H9 (cell line): ENCODE measurements at regions not wholly inside any gene's neighbourhood (a gene's known extent, or its start where the extent isn't known, plus 50 kb on each side); places are given as distances from the start of the nearest gene placed in this dataset.
A peak's percentile ranks its signal among the peaks of the same experiment; 100 is the strongest.

Experiments
- DNase-seq: peaks from one replicate; pipeline ENCODE4 v3.0.0-alpha.2; 2017
- H2AFZ ChIP-seq: one replicate; pipeline ENCODE4 v1.6.1; 2013; ENCODE audit warnings: mild to moderate bottlenecking, low read length, control low read depth, moderate library complexity
- H2AK5ac ChIP-seq: 2 replicates; pipeline ENCODE4 v1.6.1; 2013; ENCODE audit warnings: low read length, control low read depth, mixed read lengths; ENCODE audit not compliant: insufficient read length
- H2BK120ac ChIP-seq: one replicate; pipeline ENCODE4 v1.6.1; 2013; ENCODE audit warnings: low read depth, mild to moderate bottlenecking, low read length, control low read depth, inconsistent platforms; ENCODE audit not compliant: poor library complexity, severe bottlenecking
- H2BK12ac ChIP-seq: 2 replicates; pipeline ENCODE4 v1.6.1; 2013; ENCODE audit warnings: low read length, control low read depth, mixed read lengths, low read depth; ENCODE audit not compliant: insufficient read length
- H2BK15ac ChIP-seq: 2 replicates; pipeline ENCODE4 v1.6.1; 2013; ENCODE audit warnings: low read depth, low read length, control low read depth
- H2BK20ac ChIP-seq: one replicate; pipeline ENCODE4 v1.6.1; 2013; ENCODE audit warnings: low read depth, mild to moderate bottlenecking, low read length, control low read depth, inconsistent platforms; ENCODE audit not compliant: poor library complexity, severe bottlenecking
- H2BK5ac ChIP-seq: 2 replicates; pipeline ENCODE4 v1.6.1; 2013; ENCODE audit warnings: low read length, control low read depth, mixed read lengths; ENCODE audit not compliant: insufficient read length
- H3K14ac ChIP-seq: 2 replicates; pipeline ENCODE4 v1.6.1; 2013; ENCODE audit warnings: low read length, control low read depth; ENCODE audit not compliant: insufficient read depth
- H3K18ac ChIP-seq: 2 replicates; pipeline ENCODE4 v1.6.1; 2013; ENCODE audit warnings: low read depth, mild to moderate bottlenecking, mixed read lengths, low read length, control low read depth; ENCODE audit not compliant: insufficient read length
- H3K23ac ChIP-seq: 2 replicates; pipeline ENCODE4 v1.6.1; 2013; ENCODE audit warnings: low read length, control low read depth, mixed read lengths, low read depth; ENCODE audit not compliant: insufficient read length
- H3K23me2 ChIP-seq: 2 replicates; pipeline ENCODE4 v1.6.1; 2013; ENCODE audit warnings: low read depth, mild to moderate bottlenecking, mixed read lengths, low read length, control low read depth; ENCODE audit not compliant: insufficient read length, poor library complexity, severe bottlenecking
- H3K27ac ChIP-seq: 2 replicates; pipeline ENCODE4 v1.5.1; 2013; ENCODE audit warnings: low read length, control low read depth, mixed read lengths, low read depth; ENCODE audit not compliant: insufficient read length
- H3K27me3 ChIP-seq: 2 replicates; pipeline ENCODE4 v1.6.1; 2013; ENCODE audit warnings: low read length, control low read depth, inconsistent platforms; ENCODE audit not compliant: insufficient read depth
- H3K4ac ChIP-seq: 2 replicates; pipeline ENCODE4 v1.6.1; 2013; ENCODE audit warnings: low read depth, mild to moderate bottlenecking, control low read depth, inconsistent platforms, low read length, moderate library complexity
- H3K4me1 ChIP-seq: 2 replicates; pipeline ENCODE4 v1.6.1; 2013; ENCODE audit warnings: low read length, control low read depth, inconsistent platforms; ENCODE audit not compliant: insufficient read depth
- H3K4me2 ChIP-seq: 2 replicates; pipeline ENCODE4 v1.6.1; 2013; ENCODE audit warnings: low read length, control low read depth, mixed read lengths; ENCODE audit not compliant: insufficient read length, insufficient read depth
- H3K56ac ChIP-seq: 2 replicates; pipeline ENCODE4 v1.6.1; 2013; ENCODE audit warnings: low read depth, mild to moderate bottlenecking, mixed read lengths, low read length, control low read depth; ENCODE audit not compliant: insufficient read length
- H3K79me1 ChIP-seq: 2 replicates; pipeline ENCODE4 v1.6.1; 2013; ENCODE audit warnings: low read depth, mild to moderate bottlenecking, moderate library complexity, low read length, control low read depth, inconsistent platforms; ENCODE audit not compliant: insufficient read depth, poor library complexity, severe bottlenecking
- H3K79me2 ChIP-seq: 2 replicates; pipeline ENCODE4 v1.6.1; 2013; ENCODE audit warnings: low read length, control low read depth, inconsistent platforms; ENCODE audit not compliant: insufficient read depth
- H3K9ac ChIP-seq: 2 replicates; pipeline ENCODE4 v1.6.1; 2013; ENCODE audit warnings: low read length, control low read depth, mixed read lengths; ENCODE audit not compliant: insufficient read length; ENCODE audit errors: extremely low read depth
- H3K9me3 ChIP-seq: one replicate; pipeline ENCODE4 v1.6.1; 2013; ENCODE audit warnings: low read depth, low read length, inconsistent platforms; ENCODE audit not compliant: control insufficient read depth
- H3T11ph ChIP-seq: one replicate; pipeline ENCODE4 v1.6.1; 2013; ENCODE audit warnings: mild to moderate bottlenecking, low read length, control low read depth, inconsistent platforms
- H4K20me1 ChIP-seq: one replicate; pipeline ENCODE4 v1.6.1; 2013; ENCODE audit not compliant: control insufficient read depth, insufficient read length, insufficient read depth
- H4K5ac ChIP-seq: 2 replicates; pipeline ENCODE4 v1.6.1; 2013; ENCODE audit warnings: low read depth, mild to moderate bottlenecking, mixed read lengths, low read length, control low read depth; ENCODE audit not compliant: insufficient read length
- H4K8ac ChIP-seq: replicated peaks from 2 replicates; pipeline ENCODE4 v1.6.1; 2013; ENCODE audit warnings: low read length, control low read depth, mixed read lengths, low read depth; ENCODE audit not compliant: insufficient read length
- H4K91ac ChIP-seq: 2 replicates; pipeline ENCODE4 v1.6.1; 2013; ENCODE audit warnings: low read depth, mild to moderate bottlenecking, moderate library complexity, mixed read lengths, low read length, control low read depth; ENCODE audit not compliant: insufficient read length
- H3K27ac Mint-ChIP-seq, 3 experiments: 2 replicates in 2 of 3; 3 replicates in 1 of 3; pipeline ENCODE4 v1.8.0; 2020 to 2021; ENCODE audit warnings: mixed read lengths in 3 of 3, mild to moderate bottlenecking in 1 of 3, moderate library complexity in 1 of 3
- H3K27me3 Mint-ChIP-seq: 2 replicates; pipeline ENCODE4 v1.8.0; 2021; ENCODE audit warnings: low read depth, mild to moderate bottlenecking, moderate library complexity, mixed read lengths
- H3K36me3 Mint-ChIP-seq, 3 experiments: 2 replicates in 2 of 3; 3 replicates in 1 of 3; pipeline ENCODE4 v1.8.0; 2020 to 2021; ENCODE audit warnings: low read depth in 3 of 3, mixed read lengths in 3 of 3; ENCODE audit not compliant: insufficient read depth in 1 of 3
- H3K4me1 Mint-ChIP-seq, 2 experiments: 2 replicates each; pipeline ENCODE4 v1.8.0; 2020; ENCODE audit warnings: mixed read lengths in 2 of 2
- H3K4me3 Mint-ChIP-seq, 2 experiments: 2 replicates in 1 of 2; 3 replicates in 1 of 2; pipeline ENCODE4 v1.8.0; 2020 to 2021; ENCODE audit warnings: mild to moderate bottlenecking in 2 of 2, mixed read lengths in 2 of 2, moderate library complexity in 1 of 2
- H3K9me3 Mint-ChIP-seq, 2 experiments: 2 replicates in 1 of 2; 3 replicates in 1 of 2; pipeline ENCODE4 v1.8.0; 2020; ENCODE audit warnings: mild to moderate bottlenecking in 2 of 2, mixed read lengths in 2 of 2, moderate library complexity in 1 of 2
- WGBS: extraction: QIAGEN DNeasy Blood & Tissue Kit; methylation state at CpG from one replicate; pipeline ENCODE4 v1.1.7; 2013; ENCODE audit warnings: missing lambda C conversion rate, low lambda C conversion rate, mixed read lengths; ENCODE audit not compliant: insufficient read length; ENCODE audit errors: extremely low coverage; 5-methylcytosine and 5-hydroxymethylcytosine counted together
- TF ChIP-seq, protein P1 (sequence below): fragments of 200-600 bp; sonication (generic); conservative IDR thresholded peaks from 3 replicates; pipeline ENCODE4 v1.8.0; 2021; ENCODE audit warnings: antibody characterized with exemption, mild to moderate bottlenecking

DNA sequence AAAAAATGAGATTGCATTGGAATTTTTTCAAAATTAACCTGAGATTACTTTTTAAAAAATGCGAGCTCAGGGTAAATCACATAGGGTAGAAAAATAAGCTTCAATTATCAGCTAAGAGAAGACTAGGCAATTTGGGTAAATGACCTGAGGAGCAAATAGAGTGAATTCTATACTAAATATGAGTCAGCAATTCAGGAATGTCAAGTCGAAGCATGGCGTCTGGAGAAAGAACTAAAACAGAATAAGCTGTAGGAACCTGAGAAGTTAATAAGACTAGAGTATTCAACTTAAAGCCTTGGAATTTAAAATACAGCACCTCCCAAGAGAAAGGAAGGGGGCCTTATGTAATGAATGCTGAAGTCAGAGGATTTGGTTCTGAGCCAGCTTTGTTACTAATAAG, 487.0 kb downstream of the SUCLG1 start:
- H4K8ac ChIP-seq = no peak overlapping the region
- H3K27ac ChIP-seq = no peak overlapping the region
- DNase-seq = no peak
- peaks cover 22 to 26% of the 10 kb centered on the region in 2 experiments for H3K9me3 Mint-ChIP-seq
- TF ChIP-seq, protein P1, sequence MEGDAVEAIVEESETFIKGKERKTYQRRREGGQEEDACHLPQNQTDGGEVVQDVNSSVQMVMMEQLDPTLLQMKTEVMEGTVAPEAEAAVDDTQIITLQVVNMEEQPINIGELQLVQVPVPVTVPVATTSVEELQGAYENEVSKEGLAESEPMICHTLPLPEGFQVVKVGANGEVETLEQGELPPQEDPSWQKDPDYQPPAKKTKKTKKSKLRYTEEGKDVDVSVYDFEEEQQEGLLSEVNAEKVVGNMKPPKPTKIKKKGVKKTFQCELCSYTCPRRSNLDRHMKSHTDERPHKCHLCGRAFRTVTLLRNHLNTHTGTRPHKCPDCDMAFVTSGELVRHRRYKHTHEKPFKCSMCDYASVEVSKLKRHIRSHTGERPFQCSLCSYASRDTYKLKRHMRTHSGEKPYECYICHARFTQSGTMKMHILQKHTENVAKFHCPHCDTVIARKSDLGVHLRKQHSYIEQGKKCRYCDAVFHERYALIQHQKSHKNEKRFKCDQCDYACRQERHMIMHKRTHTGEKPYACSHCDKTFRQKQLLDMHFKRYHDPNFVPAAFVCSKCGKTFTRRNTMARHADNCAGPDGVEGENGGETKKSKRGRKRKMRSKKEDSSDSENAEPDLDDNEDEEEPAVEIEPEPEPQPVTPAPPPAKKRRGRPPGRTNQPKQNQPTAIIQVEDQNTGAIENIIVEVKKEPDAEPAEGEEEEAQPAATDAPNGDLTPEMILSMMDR = no peak
- no peak overlapping the region for H2AK5ac ChIP-seq
- H3K79me1 ChIP-seq = no peaks in the 10 kb centered on the region
- peaks cover 2% of the 10 kb centered on the region for H3K27me3 Mint-ChIP-seq
- peaks cover 2% of the 10 kb centered on the region; the same call in 1 of the 2 replicates for H3K4me1 ChIP-seq
- no peak overlapping the region for H3K23ac ChIP-seq
- H3K79me2 ChIP-seq = no peaks in the 10 kb centered on the region
- peaks cover 8 to 23% (median 10%) of the 10 kb centered on the region in 3 experiments for H3K36me3 Mint-ChIP-seq
- no peak overlapping the region for H3K4me3 Mint-ChIP-seq
- no peaks in the 10 kb centered on the region for H3K23me2 ChIP-seq
- H2AFZ ChIP-seq = no peak overlapping the region
- no peak overlapping the region for H3K4ac ChIP-seq
- no peak overlapping the region for H2BK5ac ChIP-seq
- H4K91ac ChIP-seq = no peak overlapping the region
- no CpG with 5 or more reads among the region's 3 CpGs for WGBS
- peaks cover 20 to 22% of the 10 kb centered on the region in 2 experiments for H3K4me1 Mint-ChIP-seq
- no peak overlapping the region for H2BK20ac ChIP-seq
- no peak overlapping the region for H3K14ac ChIP-seq
- no peaks in the 10 kb centered on the region for H4K20me1 ChIP-seq
- no peak overlapping the region for H2BK12ac ChIP-seq
- no peak overlapping the region for H3T11ph ChIP-seq
- H2BK15ac ChIP-seq = no peak overlapping the region
- H3K9ac ChIP-seq = no peak overlapping the region
- no peak overlapping the region for H2BK120ac ChIP-seq
- H4K5ac ChIP-seq = no peak overlapping the region
- no peak overlapping the region for H3K56ac ChIP-seq
- H3K18ac ChIP-seq = no peak overlapping the region
- no peak overlapping the region for H3K4me2 ChIP-seq
- H3K27me3 ChIP-seq = no peaks in the 10 kb centered on the region
- H3K27ac Mint-ChIP-seq = peak overlapping the region in 1 of 3 experiments; percentile 5; a peak in 2 of 7 replicates
- no peaks in the 10 kb centered on the region for H3K9me3 ChIP-seq
